ENCODE measurements at regions not wholly inside any gene's neighbourhood (a gene's known extent, or its start where the extent isn't known, plus 50 kb on each side); places are given as distances from the start of the nearest gene placed in this dataset.

- TF ChIP-seq POLR2A (IDR thresholded peaks at IDR 0.05) (no peak), CTCF (IDR thresholded peaks at IDR 0.05 in 8 of 11, conservative IDR thresholded peaks at IDR 0.05 in 3 of 11) (no peak)
These were observed 75.6 kb upstream of the SLC22A23 start for GRCh38 chr6:3532296-3532916.

Measured in spleen (tissue), 7 donors.